ENCODE measurements at regions not wholly inside any gene's neighbourhood (a gene's known extent, or its start where the extent isn't known, plus 50 kb on each side); places are given as distances from the start of the nearest gene placed in this dataset.

GRCh38 chrX:117511379-117511778 lies 605.2 kb downstream of the KLHL13 start:
- TF ChIP-seq, protein P1, sequence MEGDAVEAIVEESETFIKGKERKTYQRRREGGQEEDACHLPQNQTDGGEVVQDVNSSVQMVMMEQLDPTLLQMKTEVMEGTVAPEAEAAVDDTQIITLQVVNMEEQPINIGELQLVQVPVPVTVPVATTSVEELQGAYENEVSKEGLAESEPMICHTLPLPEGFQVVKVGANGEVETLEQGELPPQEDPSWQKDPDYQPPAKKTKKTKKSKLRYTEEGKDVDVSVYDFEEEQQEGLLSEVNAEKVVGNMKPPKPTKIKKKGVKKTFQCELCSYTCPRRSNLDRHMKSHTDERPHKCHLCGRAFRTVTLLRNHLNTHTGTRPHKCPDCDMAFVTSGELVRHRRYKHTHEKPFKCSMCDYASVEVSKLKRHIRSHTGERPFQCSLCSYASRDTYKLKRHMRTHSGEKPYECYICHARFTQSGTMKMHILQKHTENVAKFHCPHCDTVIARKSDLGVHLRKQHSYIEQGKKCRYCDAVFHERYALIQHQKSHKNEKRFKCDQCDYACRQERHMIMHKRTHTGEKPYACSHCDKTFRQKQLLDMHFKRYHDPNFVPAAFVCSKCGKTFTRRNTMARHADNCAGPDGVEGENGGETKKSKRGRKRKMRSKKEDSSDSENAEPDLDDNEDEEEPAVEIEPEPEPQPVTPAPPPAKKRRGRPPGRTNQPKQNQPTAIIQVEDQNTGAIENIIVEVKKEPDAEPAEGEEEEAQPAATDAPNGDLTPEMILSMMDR (IDR thresholded peaks at IDR 0.05; ENCODE audit: low read length), result no peak
- no peak for TF ChIP-seq EZH2 (optimal IDR thresholded peaks at IDR 0.05; ENCODE audit: low read depth, low read length)
- no peak for TF ChIP-seq EZH2phosphoT487 (IDR thresholded peaks at IDR 0.05; ENCODE audit: low read length)
